ENCODE measurements at regions not wholly inside any gene's neighbourhood (a gene's known extent, or its start where the extent isn't known, plus 50 kb on each side); places are given as distances from the start of the nearest gene placed in this dataset.

DNA sequence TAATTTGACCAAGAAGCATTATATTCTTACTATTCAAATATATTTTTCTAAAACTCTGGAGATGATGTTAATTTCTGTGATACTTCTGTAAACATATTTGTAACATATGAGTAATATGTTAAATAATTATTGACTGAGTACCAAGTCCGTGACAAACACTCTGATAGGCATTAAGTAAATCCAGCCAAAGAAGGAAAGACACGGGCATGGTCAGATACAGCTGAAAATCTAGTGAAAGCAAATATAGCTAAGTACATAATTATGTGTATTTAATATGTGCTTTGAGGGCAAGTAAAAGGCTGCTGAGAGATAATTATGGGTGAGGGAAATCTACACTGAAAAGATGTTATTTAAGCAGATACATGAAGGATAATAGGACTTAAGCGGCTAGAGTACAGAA is 1263.6 kb upstream of the ADGRL3 start:
- Histone ChIP-seq H3K27me3 (no peaks in the 10 kb centered on the region), H3K4me3 (no peak overlapping the region), H3K9me3 (no peaks in the 10 kb centered on the region), H3K36me3 (no peaks in the 10 kb centered on the region), H3K4me1 (no peaks in the 10 kb centered on the region), H3K27ac (no peak overlapping the region)
- DNase-seq (ENCODE audit: low spot score in 2 of 2) = no peak
- 78 to 92% methylated on average over 3 of the region's 3 CpGs for WGBS, 2 donors
- TF ChIP-seq, protein P1, sequence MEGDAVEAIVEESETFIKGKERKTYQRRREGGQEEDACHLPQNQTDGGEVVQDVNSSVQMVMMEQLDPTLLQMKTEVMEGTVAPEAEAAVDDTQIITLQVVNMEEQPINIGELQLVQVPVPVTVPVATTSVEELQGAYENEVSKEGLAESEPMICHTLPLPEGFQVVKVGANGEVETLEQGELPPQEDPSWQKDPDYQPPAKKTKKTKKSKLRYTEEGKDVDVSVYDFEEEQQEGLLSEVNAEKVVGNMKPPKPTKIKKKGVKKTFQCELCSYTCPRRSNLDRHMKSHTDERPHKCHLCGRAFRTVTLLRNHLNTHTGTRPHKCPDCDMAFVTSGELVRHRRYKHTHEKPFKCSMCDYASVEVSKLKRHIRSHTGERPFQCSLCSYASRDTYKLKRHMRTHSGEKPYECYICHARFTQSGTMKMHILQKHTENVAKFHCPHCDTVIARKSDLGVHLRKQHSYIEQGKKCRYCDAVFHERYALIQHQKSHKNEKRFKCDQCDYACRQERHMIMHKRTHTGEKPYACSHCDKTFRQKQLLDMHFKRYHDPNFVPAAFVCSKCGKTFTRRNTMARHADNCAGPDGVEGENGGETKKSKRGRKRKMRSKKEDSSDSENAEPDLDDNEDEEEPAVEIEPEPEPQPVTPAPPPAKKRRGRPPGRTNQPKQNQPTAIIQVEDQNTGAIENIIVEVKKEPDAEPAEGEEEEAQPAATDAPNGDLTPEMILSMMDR (IDR thresholded peaks at IDR 0.05) = no peak
- TF ChIP-seq POLR2A (IDR thresholded peaks at IDR 0.05) = no peak
- TF ChIP-seq EP300 (IDR thresholded peaks at IDR 0.05) = no peak

DNA sequence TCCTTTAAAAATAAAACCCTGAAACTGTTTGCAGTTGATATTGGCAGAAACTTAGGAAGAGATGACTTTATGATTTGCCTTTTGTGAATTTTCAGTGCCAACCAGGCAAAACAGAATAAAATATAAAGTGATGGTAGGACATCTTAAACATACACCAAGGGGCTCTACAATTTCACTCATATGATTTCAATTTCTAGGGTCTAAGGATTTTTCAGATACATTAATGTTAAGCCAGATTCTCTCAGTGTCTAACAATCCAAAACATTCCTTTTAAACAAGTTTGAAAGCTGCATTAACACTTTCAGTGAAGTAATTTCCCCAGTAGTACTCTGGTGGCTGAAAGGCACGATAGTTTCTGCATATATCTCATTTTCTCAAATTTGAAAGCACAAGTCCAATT is 1262.0 kb upstream of the ADGRL3 start:
- 49 to 50% methylated on average over 1 of the region's 1 CpG for WGBS, 2 donors
- Histone ChIP-seq H3K27ac (no peak overlapping the region), H3K9me3 (no peaks in the 10 kb centered on the region), H3K4me3 (no peak overlapping the region), H3K36me3 (no peaks in the 10 kb centered on the region), H3K27me3 (no peaks in the 10 kb centered on the region), H3K4me1 (no peaks in the 10 kb centered on the region)
- DNase-seq (ENCODE audit: low spot score in 2 of 2) = no peak
- TF ChIP-seq, protein P1 (IDR thresholded peaks at IDR 0.05) = no peak
- TF ChIP-seq EP300 (IDR thresholded peaks at IDR 0.05) (no peak), POLR2A (IDR thresholded peaks at IDR 0.05) (no peak)

DNA sequence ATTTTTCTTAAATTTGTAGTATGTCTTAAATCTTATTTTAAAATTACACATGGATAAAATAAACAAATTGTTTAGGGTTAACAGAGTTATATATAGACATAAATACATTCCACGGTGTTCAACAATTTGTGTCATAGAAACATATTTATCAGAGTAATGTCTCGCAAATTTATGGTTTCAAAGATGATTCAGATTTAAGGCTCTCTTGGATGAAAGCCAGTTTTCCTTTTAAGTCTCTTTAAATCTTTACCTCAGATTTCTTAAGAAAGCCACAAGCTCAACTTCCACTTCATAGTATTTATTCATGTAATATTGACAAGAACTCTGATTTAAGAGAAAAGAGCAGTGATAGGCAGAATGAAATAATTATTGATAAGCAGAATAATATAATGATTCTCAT is 1254.8 kb upstream of the ADGRL3 start:
- H3K36me3 ChIP-seq = no peaks in the 10 kb centered on the region
- H3K4me3 ChIP-seq = no peak overlapping the region
- H3K4me1 ChIP-seq = no peaks in the 10 kb centered on the region
- no peak for TF ChIP-seq POLR2A (IDR thresholded peaks at IDR 0.05)
- TF ChIP-seq, protein P1 (IDR thresholded peaks at IDR 0.05) = no peak
- TF ChIP-seq EP300 (IDR thresholded peaks at IDR 0.05) = no peak
- 57 to 60% methylated on average over 2 of the region's 2 CpGs for WGBS, 2 donors
- no peak overlapping the region for H3K27ac ChIP-seq
- DNase-seq (ENCODE audit: low spot score in 2 of 2) = no peak
- no peaks in the 10 kb centered on the region for H3K9me3 ChIP-seq
- no peaks in the 10 kb centered on the region for H3K27me3 ChIP-seq

DNA sequence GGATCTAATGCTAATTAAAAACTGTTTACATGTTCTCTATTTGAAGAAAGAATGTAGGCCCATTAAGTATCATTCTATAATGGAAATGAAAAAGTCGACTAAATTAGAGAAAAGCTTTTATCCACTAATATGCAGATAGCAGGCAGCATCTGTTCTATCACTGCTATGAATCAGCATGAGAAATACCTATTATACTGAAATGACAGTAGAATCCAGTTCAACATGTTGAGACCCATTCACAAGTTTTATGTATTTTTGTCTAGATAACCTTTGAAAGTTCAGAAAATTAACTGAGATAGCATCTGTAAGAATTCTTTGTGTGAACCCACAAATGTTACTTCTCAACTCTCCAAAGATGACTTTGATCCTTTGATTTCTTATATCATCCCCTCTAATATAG is 1254.4 kb upstream of the ADGRL3 start:
- Histone ChIP-seq H3K27me3 (no peaks in the 10 kb centered on the region), H3K4me1 (no peaks in the 10 kb centered on the region), H3K27ac (no peak overlapping the region), H3K4me3 (no peak overlapping the region), H3K9me3 (no peaks in the 10 kb centered on the region), H3K36me3 (no peaks in the 10 kb centered on the region)
- no peak for TF ChIP-seq POLR2A (IDR thresholded peaks at IDR 0.05)
- no peak for TF ChIP-seq EP300 (IDR thresholded peaks at IDR 0.05)
- TF ChIP-seq, protein P1 (IDR thresholded peaks at IDR 0.05) = no peak
- 79 to 89% methylated on average over 1 of the region's 1 CpG for WGBS, 2 donors
- no peak for DNase-seq (ENCODE audit: low spot score in 2 of 2)

DNA sequence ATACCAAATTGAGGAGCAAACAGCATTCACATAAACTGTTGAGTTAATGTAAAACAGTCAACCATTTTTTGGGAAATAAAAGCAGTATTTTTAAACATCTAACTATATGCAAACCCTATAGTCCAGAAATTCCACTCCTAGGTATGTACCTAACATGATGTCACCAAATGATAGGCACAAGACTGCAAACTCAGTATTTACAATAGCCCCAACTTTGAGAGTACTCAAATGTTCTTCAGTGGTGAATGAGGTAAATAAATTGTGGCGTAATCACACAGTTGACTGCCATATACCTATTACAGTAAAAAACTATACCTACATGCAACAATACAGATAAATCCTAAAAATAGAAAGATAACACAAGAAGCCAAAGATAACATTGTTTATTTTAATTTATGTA is 1243.8 kb upstream of the ADGRL3 start:
- no peaks in the 10 kb centered on the region for H3K4me1 ChIP-seq
- no peak for DNase-seq (ENCODE audit: low spot score in 2 of 2)
- no peaks in the 10 kb centered on the region for H3K27me3 ChIP-seq
- no peaks in the 10 kb centered on the region for H3K9me3 ChIP-seq
- no peaks in the 10 kb centered on the region for H3K36me3 ChIP-seq
- H3K4me3 ChIP-seq = no peak overlapping the region
- no peak overlapping the region for H3K27ac ChIP-seq
- WGBS, 2 donors = 94% methylated on average over 1 of the region's 1 CpG
- TF ChIP-seq, protein P1 (IDR thresholded peaks at IDR 0.05) = no peak
- TF ChIP-seq POLR2A (IDR thresholded peaks at IDR 0.05) = no peak
- TF ChIP-seq EP300 (IDR thresholded peaks at IDR 0.05) = no peak

All from tibial nerve (tissue), 4 donors.